ENCODE measurements at regions not wholly inside any gene's neighbourhood (a gene's known extent, or its start where the extent isn't known, plus 50 kb on each side); places are given as distances from the start of the nearest gene placed in this dataset.

DNA sequence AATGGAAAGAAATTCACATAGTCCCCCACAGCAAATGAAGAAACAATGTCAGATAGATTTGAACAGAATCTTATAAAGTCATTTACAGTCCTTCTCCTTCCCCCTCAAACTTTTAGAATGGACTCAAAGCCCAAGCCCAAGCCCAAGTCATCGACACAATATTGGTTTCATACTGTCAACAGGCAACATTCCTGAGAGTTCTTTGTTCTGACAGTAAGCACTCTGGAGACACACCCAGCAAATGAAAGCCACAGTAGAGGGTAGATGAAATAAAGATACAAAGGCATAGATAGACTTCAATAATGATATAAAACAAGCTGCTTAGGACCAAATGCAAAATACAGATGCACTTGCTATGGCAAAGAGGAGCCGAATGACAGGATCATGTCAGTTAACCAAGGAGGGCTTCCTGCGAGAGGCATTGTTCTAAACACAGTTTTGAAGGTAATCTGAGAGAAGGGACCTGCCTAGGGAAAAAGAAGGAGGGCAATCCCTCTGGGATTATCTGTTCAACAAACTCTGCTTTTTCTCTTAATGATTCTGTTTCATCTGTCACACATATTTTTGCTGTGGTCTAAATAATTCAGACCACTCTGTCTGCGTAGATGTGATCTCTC lies 97.1 kb upstream of the MAP4K3 start:
- WGBS, 5 donors: 76 to 81% (median 80%) methylated on average over 4 of the region's 4 CpGs
- no peak for DNase-seq
- TF ChIP-seq EP300 (IDR thresholded peaks at IDR 0.05) (no peak), POLR2AphosphoS5 (IDR thresholded peaks at IDR 0.05) (no peak), POLR2A (IDR thresholded peaks at IDR 0.05) (no peak)
- TF ChIP-seq, protein P1, sequence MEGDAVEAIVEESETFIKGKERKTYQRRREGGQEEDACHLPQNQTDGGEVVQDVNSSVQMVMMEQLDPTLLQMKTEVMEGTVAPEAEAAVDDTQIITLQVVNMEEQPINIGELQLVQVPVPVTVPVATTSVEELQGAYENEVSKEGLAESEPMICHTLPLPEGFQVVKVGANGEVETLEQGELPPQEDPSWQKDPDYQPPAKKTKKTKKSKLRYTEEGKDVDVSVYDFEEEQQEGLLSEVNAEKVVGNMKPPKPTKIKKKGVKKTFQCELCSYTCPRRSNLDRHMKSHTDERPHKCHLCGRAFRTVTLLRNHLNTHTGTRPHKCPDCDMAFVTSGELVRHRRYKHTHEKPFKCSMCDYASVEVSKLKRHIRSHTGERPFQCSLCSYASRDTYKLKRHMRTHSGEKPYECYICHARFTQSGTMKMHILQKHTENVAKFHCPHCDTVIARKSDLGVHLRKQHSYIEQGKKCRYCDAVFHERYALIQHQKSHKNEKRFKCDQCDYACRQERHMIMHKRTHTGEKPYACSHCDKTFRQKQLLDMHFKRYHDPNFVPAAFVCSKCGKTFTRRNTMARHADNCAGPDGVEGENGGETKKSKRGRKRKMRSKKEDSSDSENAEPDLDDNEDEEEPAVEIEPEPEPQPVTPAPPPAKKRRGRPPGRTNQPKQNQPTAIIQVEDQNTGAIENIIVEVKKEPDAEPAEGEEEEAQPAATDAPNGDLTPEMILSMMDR (IDR thresholded peaks at IDR 0.05): no peak
- Histone ChIP-seq H3K4me3 (no peak overlapping the region), H3K27me3 (no peaks in the 10 kb centered on the region), H3K4me1 (peaks cover 0 to 12% (median 0%) of the 10 kb centered on the region in 4 donors), H3K36me3 (no peaks in the 10 kb centered on the region), H3K27ac (no peak overlapping the region), H3K9me3 (no peaks in the 10 kb centered on the region)
- intact Hi-C loops (cut with DNase I; ENCODE audit: low total_unique reads): no loop called here

DNA sequence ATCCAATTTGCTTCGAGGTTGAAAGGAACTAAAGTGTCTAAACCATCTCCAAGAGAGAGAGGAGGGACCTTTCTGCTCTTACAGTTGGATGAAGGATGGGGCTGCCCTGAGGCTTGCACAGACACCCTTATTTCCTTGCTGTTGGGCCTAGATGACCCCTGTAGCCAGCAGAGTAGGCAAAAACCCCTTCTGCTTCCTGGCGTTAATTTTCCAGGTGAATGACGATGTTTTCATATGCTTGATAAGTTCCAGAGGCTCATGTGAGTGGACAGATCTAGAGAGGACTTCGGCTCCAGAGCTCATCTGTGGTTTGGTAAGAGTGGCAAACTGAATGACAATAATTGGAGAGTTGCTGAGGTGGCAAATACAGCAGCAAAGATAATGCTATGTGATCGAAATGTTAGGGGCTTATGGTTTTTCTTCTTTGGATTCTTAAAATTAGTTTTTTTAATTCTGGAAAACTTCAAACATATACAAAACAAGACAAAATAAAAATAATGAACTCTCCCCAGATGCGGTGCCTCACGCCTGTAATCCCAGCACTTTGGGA lies 98.6 kb upstream of the MAP4K3 start:
- peaks cover 2 to 7% (median 4%) of the 10 kb centered on the region in 4 donors for H3K4me1 ChIP-seq
- WGBS, 5 donors: 87 to 92% (median 89%) methylated on average over 7 of the region's 7 CpGs
- H3K9me3 ChIP-seq: no peaks in the 10 kb centered on the region
- no peaks in the 10 kb centered on the region for H3K36me3 ChIP-seq
- no peak overlapping the region for H3K4me3 ChIP-seq
- no peak overlapping the region for H3K27ac ChIP-seq
- TF ChIP-seq, protein P1 (IDR thresholded peaks at IDR 0.05): no peak
- TF ChIP-seq POLR2A (IDR thresholded peaks at IDR 0.05): no peak
- no peak for TF ChIP-seq EP300 (IDR thresholded peaks at IDR 0.05)
- TF ChIP-seq POLR2AphosphoS5 (IDR thresholded peaks at IDR 0.05): no peak
- intact Hi-C loops (cut with DNase I; ENCODE audit: low total_unique reads): no loop called here
- H3K27me3 ChIP-seq: no peaks in the 10 kb centered on the region
- no peak for DNase-seq

DNA sequence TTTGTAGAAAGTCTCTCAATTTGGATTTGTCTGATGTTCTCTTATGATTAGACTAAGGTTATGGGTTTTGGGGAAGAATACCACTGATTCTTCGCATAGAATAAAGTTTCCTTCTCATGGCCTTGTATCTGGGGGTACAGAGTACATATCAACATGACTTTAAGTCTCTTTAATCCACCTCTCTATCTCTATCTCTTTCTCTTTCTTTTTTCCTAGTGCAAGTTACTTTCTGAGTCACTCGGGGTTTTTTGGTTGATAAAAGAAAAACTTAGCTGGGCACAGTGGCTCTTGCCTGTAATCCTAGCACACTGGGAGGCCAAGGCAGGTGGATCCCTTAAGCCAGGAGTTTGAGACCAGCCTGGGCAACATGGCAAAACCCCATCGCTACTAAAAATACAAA lies 100.1 kb upstream of the MAP4K3 start:
- peaks cover 6 to 13% (median 8%) of the 10 kb centered on the region in 4 donors for H3K4me1 ChIP-seq
- no peaks in the 10 kb centered on the region for H3K9me3 ChIP-seq
- intact Hi-C loops (cut with DNase I; ENCODE audit: low total_unique reads): no loop called here
- 85 to 93% (median 87%) methylated on average over 3 of the region's 3 CpGs for WGBS, 5 donors
- no peaks in the 10 kb centered on the region for H3K27me3 ChIP-seq
- DNase-seq: no peak
- TF ChIP-seq, protein P1 (IDR thresholded peaks at IDR 0.05): no peak
- H3K4me3 ChIP-seq: no peak overlapping the region
- H3K27ac ChIP-seq: no peak overlapping the region
- no peaks in the 10 kb centered on the region for H3K36me3 ChIP-seq

GRCh38 chr2:39538718-39539117 lies 101.6 kb upstream of the MAP4K3 start:
- Histone ChIP-seq H3K4me1 (peaks cover 6 to 13% (median 8%) of the 10 kb centered on the region in 4 donors), H3K27ac (no peak overlapping the region), H3K27me3 (no peaks in the 10 kb centered on the region), H3K4me3 (no peak overlapping the region), H3K9me3 (no peaks in the 10 kb centered on the region), H3K36me3 (no peaks in the 10 kb centered on the region)
- intact Hi-C loops (cut with DNase I; ENCODE audit: low total_unique reads): no loop called here
- DNase-seq: no peak
- TF ChIP-seq POLR2A (IDR thresholded peaks at IDR 0.05): no peak
- no peak for TF ChIP-seq EP300 (IDR thresholded peaks at IDR 0.05)

- TF ChIP-seq EP300 (IDR thresholded peaks at IDR 0.05) (no peak), POLR2A (IDR thresholded peaks at IDR 0.05) (no peak), POLR2AphosphoS5 (IDR thresholded peaks at IDR 0.05) (no peak)
- TF ChIP-seq, protein P1 (IDR thresholded peaks at IDR 0.05): no peak
- intact Hi-C loops (cut with DNase I; ENCODE audit: low total_unique reads): no loop called here
- Histone ChIP-seq H3K4me3 (no peak overlapping the region), H3K4me1 (peaks cover 6 to 13% (median 8%) of the 10 kb centered on the region in 4 donors), H3K9me3 (no peaks in the 10 kb centered on the region), H3K27ac (peak overlapping the region in 2 of 5 donors; percentile 57 to 67), H3K36me3 (no peaks in the 10 kb centered on the region), H3K27me3 (no peaks in the 10 kb centered on the region)
- no peak for DNase-seq
Measured at GRCh38 chr2:39540414-39540813, 103.3 kb upstream of the MAP4K3 start.

Measured in stomach (tissue), 8 donors.